GM12878 (cell line): ENCODE measurements at regions not wholly inside any gene's neighbourhood (a gene's known extent, or its start where the extent isn't known, plus 50 kb on each side); places are given as distances from the start of the nearest gene placed in this dataset.

ENCODE experiments used
- ATF2 ChIP-seq: IDR thresholded peaks from 2 replicates; pipeline ENCODE4 v1.6.1; 2012; ENCODE audit warnings: low read length, inconsistent platforms
- BACH1 ChIP-seq: fragments of 450-650 bp; IDR thresholded peaks from 2 replicates; pipeline ENCODE4 v1.6.1; 2017; ENCODE audit warnings: mild to moderate bottlenecking, borderline replicate concordance
- CEBPZ ChIP-seq: fragments of 150-350 bp; IDR thresholded peaks from 2 replicates; pipeline ENCODE4 v1.6.1; 2016; ENCODE audit warnings: low read depth, low read length
- GATAD2B ChIP-seq: fragments of 450-650 bp; conservative IDR thresholded peaks from 2 replicates; pipeline ENCODE4 v1.6.1; 2017; ENCODE audit warnings: low read depth, mild to moderate bottlenecking, moderate library complexity
- JUNB ChIP-seq: IDR thresholded peaks from 2 replicates; pipeline ENCODE4 v1.6.1; 2016; ENCODE audit warnings: antibody characterized with exemption, mild to moderate bottlenecking
- JUND ChIP-seq: IDR thresholded peaks from 2 replicates; pipeline ENCODE4 v1.6.1; 2012; ENCODE audit warnings: low read depth, mild to moderate bottlenecking, low read length, improper control_type of control experiment, moderate library complexity
- PAX5 ChIP-seq: IDR thresholded peaks from 2 replicates; pipeline ENCODE4 v1.6.1; 2011; ENCODE audit warnings: low read depth, low read length, borderline replicate concordance
- POU2F2 ChIP-seq: IDR thresholded peaks from 3 replicates; pipeline ENCODE4 v1.6.1; 2011; ENCODE audit warnings: low read depth, mild to moderate bottlenecking, low read length, borderline replicate concordance
- RAD21 ChIP-seq: IDR thresholded peaks from 2 replicates; pipeline ENCODE4 v1.6.1; 2011; ENCODE audit warnings: mild to moderate bottlenecking, low read depth, low read length, moderate library complexity; ENCODE audit not compliant: insufficient read depth
- RAD51 ChIP-seq: fragments of 450-650 bp; IDR thresholded peaks from 2 replicates; pipeline ENCODE4 v1.6.1; 2016; ENCODE audit warnings: moderate library complexity, mild to moderate bottlenecking, inconsistent platforms
- RB1 ChIP-seq: fragments of 450-650 bp; formaldehyde crosslinking; IDR thresholded peaks from 2 replicates; pipeline ENCODE4 v1.6.1; 2017; ENCODE audit warnings: mild to moderate bottlenecking, borderline replicate concordance
- RCOR1 ChIP-seq: conservative IDR thresholded peaks from 2 replicates; pipeline ENCODE4 v1.6.1; 2012; ENCODE audit warnings: low read depth, low read length, improper control_type of control experiment
- SRF ChIP-seq, 2 experiments: IDR thresholded peaks; 2 replicates each; pipeline ENCODE4 v1.6.1; 2011; ENCODE audit warnings: low read depth in 2 of 2, low read length in 2 of 2, mild to moderate bottlenecking in 1 of 2, moderate library complexity in 1 of 2
- TBL1XR1 ChIP-seq: IDR thresholded peaks from 2 replicates; pipeline ENCODE4 v1.6.1; 2012; ENCODE audit warnings: low read depth, low read length, improper control_type of control experiment
- TCF12 ChIP-seq: IDR thresholded peaks from 2 replicates; pipeline ENCODE4 v1.6.1; 2011; ENCODE audit warnings: low read depth, mild to moderate bottlenecking, low read length
- YBX1 ChIP-seq: fragments of 450-650 bp; IDR thresholded peaks from 2 replicates; pipeline ENCODE4 v1.6.1; 2016; ENCODE audit warnings: antibody characterized with exemption
- ZBED1 ChIP-seq: IDR thresholded peaks from 2 replicates; pipeline ENCODE4 v1.6.1; 2016; ENCODE audit warnings: borderline replicate concordance
- TF ChIP-seq, protein P1 (sequence below): fragments of 450-650 bp; IDR thresholded peaks from 2 replicates; pipeline ENCODE4 v1.6.1; 2017; ENCODE audit warnings: mild to moderate bottlenecking, low read depth, inconsistent platforms; ENCODE audit not compliant: poor library complexity, severe bottlenecking
- TF ChIP-seq, protein P2 (sequence below): fragments of 450-650 bp; IDR thresholded peaks from 2 replicates; pipeline ENCODE4 v1.6.1; 2017; ENCODE audit warnings: low read depth, mild to moderate bottlenecking, moderate library complexity
- TF ChIP-seq, protein P3 (sequence below): fragments of 450-650 bp; IDR thresholded peaks from 2 replicates; pipeline ENCODE4 v1.6.1; 2016; ENCODE audit warnings: mild to moderate bottlenecking

GRCh38 chr1:172746091-172746949 lies 87.4 kb downstream of the FASLG start (continued):
- TF ChIP-seq, protein P1, sequence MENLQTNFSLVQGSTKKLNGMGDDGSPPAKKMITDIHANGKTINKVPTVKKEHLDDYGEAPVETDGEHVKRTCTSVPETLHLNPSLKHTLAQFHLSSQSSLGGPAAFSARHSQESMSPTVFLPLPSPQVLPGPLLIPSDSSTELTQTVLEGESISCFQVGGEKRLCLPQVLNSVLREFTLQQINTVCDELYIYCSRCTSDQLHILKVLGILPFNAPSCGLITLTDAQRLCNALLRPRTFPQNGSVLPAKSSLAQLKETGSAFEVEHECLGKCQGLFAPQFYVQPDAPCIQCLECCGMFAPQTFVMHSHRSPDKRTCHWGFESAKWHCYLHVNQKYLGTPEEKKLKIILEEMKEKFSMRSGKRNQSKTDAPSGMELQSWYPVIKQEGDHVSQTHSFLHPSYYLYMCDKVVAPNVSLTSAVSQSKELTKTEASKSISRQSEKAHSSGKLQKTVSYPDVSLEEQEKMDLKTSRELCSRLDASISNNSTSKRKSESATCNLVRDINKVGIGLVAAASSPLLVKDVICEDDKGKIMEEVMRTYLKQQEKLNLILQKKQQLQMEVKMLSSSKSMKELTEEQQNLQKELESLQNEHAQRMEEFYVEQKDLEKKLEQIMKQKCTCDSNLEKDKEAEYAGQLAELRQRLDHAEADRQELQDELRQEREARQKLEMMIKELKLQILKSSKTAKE = peak; percentile 57
- TF ChIP-seq, protein P2, sequence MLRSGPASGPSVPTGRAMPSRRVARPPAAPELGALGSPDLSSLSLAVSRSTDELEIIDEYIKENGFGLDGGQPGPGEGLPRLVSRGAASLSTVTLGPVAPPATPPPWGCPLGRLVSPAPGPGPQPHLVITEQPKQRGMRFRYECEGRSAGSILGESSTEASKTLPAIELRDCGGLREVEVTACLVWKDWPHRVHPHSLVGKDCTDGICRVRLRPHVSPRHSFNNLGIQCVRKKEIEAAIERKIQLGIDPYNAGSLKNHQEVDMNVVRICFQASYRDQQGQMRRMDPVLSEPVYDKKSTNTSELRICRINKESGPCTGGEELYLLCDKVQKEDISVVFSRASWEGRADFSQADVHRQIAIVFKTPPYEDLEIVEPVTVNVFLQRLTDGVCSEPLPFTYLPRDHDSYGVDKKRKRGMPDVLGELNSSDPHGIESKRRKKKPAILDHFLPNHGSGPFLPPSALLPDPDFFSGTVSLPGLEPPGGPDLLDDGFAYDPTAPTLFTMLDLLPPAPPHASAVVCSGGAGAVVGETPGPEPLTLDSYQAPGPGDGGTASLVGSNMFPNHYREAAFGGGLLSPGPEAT = peak; percentile 74; the same call in 1 of the 2 replicates
- TF ChIP-seq RAD51 = peak; percentile 35; the same call in 1 of the 2 replicates
- TF ChIP-seq CEBPZ = no peak
- TF ChIP-seq ZBED1 = peak; percentile 92
- TF ChIP-seq GATAD2B = peak; percentile 49; the same call in 1 of the 2 replicates
- TF ChIP-seq BACH1 = no peak
- TF ChIP-seq TBL1XR1 = peak; percentile 96
- TF ChIP-seq, protein P3, sequence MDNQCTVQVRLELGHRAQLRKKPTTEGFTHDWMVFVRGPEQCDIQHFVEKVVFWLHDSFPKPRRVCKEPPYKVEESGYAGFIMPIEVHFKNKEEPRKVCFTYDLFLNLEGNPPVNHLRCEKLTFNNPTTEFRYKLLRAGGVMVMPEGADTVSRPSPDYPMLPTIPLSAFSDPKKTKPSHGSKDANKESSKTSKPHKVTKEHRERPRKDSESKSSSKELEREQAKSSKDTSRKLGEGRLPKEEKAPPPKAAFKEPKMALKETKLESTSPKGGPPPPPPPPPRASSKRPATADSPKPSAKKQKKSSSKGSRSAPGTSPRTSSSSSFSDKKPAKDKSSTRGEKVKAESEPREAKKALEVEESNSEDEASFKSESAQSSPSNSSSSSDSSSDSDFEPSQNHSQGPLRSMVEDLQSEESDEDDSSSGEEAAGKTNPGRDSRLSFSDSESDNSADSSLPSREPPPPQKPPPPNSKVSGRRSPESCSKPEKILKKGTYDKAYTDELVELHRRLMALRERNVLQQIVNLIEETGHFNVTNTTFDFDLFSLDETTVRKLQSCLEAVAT = peak; percentile 92
- TF ChIP-seq JUNB = peak; percentile 82
- 0 out of 2 replicates have a peak, but pooled peaks have one; percentile 78 for TF ChIP-seq RCOR1
- peak; percentile 52; the same call in 1 of the 2 replicates for TF ChIP-seq JUND
- peak; percentile 83 for TF ChIP-seq TCF12
- TF ChIP-seq ATF2 = peak; percentile 96
- 0 out of 2 replicates have a peak, but pooled peaks have one; percentile 27 for TF ChIP-seq RAD21
- peak; percentile 80; the same call in 2 of the 3 replicates for TF ChIP-seq POU2F2
- peak; percentile 73 for TF ChIP-seq PAX5
- TF ChIP-seq SRF (IDR thresholded peaks at IDR 0.05; ENCODE audit: low read depth in 2 of 2, low read length in 2 of 2) = 0 out of 4 replicates have a peak, but pooled peaks of 1 of the 2 experiments have one; percentile 9
- no peak for TF ChIP-seq YBX1
- no peak for TF ChIP-seq RB1
